Medulla oblongata (tissue), 1 donor: ENCODE measurements at regions not wholly inside any gene's neighbourhood (a gene's known extent, or its start where the extent isn't known, plus 50 kb on each side); places are given as distances from the start of the nearest gene placed in this dataset.
"Not testable (repeated sequence)": the region's sequence is repeated elsewhere in the genome, so short reads cannot be mapped to it uniquely, and the experiment has no call there.

Experiments
- DNase-seq: peaks from one replicate; pipeline ENCODE4 v3.0.0-alpha.2; 2015; ENCODE audit errors: extremely low spot score

- DNase-seq, result no peak
Observed at GRCh38 chr7:54252256-54253035, 289.7 kb upstream of the VSTM2A start.

DNA sequence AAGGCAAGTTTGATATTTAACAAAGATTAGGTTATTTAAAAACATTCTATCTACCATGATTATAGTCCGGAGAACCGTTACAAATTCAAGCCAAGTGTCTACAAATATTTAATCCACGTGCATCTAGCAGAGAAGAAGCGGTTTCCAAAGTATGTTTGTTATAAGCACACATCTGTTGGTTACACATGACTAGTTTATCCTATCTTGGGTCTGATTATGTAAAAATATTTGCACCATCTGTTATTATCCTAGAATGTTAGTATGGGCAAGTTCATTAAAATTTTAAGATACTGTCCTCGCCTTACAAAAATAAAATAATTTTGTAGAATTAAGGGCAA is 289.2 kb upstream of the VSTM2A start:
- DNase-seq, result no peak

GRCh38 chr7:54255242-54255641 is 286.9 kb upstream of the VSTM2A start:
- no peak for DNase-seq

- no peak for DNase-seq
Observed at GRCh38 chr7:54259185-54259584, 283.0 kb upstream of the VSTM2A start.

DNA sequence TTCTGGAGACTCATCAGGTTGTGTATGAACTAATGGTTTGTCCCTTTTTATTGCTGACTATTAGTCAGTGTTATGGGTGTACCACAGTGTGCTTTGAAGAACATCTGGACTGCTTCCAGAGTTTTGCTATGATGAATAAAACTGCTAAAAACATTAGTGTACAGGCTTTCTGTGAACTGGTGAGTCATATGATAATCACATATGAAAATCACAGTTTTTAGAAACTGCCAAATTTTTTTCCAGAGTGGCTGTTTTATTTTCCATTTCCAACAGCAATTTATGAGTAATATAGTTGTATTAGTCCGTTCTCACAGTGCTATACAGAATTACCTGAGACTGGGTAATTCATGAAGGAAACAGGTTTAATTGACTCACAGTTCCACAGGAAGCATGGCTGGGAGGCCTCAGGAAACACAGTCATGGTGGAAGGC is 281.2 kb upstream of the VSTM2A start:
- no peak for DNase-seq

GRCh38 chr7:54278847-54279246 is 263.3 kb upstream of the VSTM2A start:
- no peak for DNase-seq

DNA sequence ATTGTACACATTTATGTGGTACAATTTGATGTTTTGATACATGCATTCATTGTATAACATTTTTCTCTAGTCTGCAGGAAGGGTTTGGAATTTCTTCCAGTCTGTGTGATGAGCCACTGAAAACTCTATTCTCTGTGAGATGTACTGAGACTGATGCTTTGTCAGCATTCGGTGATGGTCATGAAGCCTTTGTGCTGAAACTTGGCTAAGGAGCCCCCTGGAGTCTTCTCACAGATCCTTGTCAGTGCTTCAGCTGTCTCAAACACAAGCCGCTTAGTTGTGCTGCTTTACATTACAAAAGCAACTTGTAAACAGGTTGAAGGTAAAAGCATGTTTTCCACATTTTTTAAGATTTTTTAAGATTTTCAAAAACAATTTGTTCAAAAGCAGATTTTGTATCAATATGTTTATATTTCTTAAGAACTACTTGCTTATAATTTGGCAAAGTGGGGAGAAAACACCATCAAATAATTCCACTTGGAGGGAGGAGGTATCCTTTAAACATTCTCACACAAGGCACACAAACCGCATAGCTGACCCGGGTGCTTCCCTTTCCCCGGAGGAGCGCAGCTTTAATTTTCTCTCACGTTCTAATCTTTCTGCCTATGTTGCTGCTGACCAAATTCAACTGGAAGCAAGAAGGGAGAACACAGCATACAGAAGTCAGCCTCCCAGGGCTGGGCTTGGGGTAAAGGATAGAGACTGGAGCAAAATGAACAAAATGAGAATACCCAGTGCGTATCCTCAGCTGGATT is 249.8 kb upstream of the VSTM2A start:
- peak; percentile 19 for DNase-seq

- DNase-seq, result no peak
Observed at GRCh38 chr7:54299426-54299825, 242.7 kb upstream of the VSTM2A start.

DNA sequence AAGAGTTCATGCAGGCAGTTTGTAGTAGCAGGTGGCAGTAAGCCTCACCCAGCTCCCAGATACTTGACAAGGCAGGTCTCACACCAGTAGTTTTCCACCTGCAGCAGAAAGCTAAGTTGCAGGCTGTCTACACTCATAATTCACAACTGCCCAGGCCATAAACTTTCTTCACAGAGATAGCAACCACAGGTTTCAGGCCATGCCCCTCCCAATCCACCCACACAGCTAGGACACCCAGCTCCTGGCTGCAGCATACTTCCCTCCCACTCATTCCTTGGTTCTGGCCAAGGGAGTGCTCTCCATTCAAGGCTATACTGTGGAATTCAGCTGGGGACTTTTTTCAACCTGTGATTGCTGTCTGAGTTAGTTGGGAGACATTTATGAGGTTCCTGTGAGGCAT is 226.2 kb upstream of the VSTM2A start:
- not testable (repeated sequence) for DNase-seq

DNA sequence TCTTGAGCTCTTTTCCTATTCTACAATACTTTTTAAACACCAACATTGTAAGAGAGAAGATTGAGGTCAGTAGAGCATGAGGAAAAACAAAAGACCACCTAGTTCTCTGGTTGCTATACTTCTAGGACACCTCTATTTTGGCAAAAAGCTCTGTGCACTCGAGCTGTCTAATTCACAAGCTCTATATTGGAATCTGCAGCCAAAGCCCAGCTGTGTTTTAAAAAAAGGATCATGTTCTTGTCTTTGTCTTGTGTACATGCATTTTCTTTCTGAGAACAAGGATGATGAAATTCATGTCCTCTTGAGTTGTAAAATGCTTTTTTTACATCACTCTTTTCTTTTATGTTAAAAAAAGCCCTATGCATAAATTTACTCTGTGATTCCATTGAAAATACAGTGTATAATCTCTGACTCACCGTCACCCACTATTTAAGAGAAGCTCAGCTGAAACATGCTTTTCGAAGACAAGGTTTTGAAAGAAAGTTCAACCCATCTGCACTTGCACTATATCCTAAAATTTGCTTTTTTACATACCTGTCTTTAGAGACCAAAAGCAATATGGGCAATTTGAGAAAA is 215.5 kb upstream of the VSTM2A start:
- no peak for DNase-seq

DNA sequence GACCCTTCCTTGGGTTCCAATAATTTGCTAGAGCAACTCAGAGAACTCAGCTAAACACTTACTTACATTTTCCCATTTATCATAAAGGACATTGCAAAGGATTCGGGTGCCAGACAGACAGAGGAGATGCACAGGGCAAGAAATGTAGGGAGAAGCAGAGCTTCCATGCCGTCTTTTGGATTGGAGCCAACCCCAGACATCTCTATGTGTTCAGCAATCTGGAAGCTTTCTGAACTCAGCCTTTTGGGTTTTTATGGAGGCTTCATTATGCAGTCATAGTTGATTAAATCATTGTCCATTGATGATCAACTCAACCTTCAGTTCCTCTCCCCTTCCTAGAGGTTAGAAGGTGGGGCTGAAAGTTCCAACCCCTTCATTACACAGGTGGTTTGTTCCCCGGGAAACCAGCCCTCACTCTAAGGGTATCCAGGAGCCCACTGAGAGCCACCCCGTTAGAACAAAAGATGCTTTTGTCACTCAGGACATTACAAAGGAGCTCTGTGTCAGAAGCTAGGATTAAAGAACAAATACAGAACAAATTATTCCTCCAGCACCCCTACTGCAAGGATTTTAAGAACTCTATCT is 211.9 kb upstream of the VSTM2A start:
- DNase-seq, result peak; percentile 75

DNA sequence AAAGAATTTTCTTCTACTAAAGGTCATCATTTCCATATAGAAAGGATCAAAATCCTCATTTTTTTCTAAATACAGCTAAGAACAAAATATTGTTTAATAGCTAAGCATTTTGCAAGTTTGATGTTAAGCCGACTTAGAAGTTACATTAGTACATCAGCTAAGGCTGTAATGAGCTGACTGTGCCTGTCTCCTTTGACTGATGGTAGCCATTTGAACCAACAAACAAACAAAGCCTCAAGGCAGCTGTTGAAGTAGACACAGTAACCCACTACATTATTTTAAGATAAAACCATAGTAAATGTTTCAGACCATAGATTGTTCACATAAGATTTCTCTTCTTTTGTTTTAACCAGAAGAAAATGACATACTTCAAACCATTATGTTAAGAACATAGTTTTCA is 210.9 kb upstream of the VSTM2A start:
- DNase-seq, result peak; percentile 50

GRCh38 chr7:54332301-54332700 is 209.9 kb upstream of the VSTM2A start:
- no peak for DNase-seq

- no peak for DNase-seq
Observed at GRCh38 chr7:54333952-54334351, 208.2 kb upstream of the VSTM2A start.

DNA sequence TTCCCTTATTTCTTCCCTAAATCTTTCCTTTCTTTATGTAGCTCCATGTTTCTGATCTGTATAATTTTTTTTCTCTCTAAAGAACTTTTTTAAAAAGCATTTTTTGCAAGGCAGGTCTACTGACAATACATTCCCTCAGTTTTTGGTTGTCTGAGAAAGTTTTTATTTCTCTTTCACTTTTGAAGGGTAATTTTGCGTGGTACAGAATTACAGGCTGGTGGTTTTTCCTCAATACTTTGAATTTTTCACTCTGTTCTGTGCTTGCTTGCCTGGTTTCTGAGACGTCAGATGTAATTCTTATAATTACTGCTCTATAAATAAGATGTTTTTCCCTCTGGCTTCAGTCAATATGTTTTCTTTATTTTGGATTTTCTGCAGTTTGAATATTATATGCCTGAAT is 205.4 kb upstream of the VSTM2A start:
- DNase-seq, result no peak

- no peak for DNase-seq
Observed at GRCh38 chr7:54337466-54337865, 204.7 kb upstream of the VSTM2A start.

DNA sequence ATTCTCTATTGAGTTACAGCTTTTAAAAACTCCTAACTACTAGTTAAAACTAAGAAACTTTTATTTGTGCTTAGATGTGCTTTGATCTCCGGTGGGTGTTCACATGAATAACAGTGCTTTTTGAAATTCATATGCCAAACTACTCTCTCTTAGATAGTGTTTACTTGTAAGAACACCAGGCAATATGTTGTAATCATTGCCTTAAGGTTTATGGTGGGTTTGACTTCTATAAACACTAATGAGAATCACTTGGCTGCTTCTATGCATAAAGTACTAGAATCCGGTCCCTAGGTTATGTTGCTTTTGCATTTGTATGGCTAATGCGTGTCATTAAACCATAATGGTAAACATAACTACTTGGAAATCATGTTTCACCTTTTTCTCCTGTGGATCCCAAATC is 203.9 kb upstream of the VSTM2A start:
- no peak for DNase-seq

DNA sequence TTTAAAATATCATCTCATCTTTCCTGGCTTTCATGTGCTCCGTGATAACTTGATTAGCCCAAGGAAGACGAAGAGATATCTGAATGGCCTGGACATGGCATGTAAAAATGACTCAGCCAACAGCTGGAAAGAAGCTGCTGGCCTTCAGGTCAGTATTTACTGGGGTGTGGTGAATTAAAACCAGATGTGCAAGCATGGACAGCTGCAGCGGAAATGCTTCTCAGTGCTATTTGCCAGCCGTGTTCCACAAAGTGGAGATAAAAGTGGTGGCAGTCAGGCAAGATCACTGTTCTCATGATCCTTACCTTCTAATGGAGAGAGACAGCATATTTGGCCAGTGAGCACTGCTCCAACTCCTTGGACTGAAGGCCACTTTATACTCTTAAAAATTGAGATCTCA is 203.1 kb upstream of the VSTM2A start:
- no peak for DNase-seq

DNA sequence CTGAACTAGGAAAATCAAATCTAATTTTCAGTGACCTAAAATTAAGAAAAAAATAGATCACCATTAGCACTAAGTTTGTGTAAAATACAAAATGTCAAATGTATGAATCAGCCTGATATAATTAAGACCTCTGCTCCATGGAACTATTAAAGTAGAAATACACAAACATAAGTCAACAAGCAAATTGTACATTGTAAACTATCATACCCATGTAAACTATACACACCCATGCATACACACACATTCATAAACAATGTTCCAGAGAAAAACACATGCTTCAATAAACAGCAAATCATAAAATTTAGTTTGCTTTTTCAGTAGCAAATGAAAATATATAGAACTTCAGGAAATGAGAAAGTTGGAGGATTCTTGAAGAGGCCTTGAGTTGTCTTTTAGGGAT is 199.7 kb upstream of the VSTM2A start:
- DNase-seq, result no peak

GRCh38 chr7:54343511-54343910 is 198.7 kb upstream of the VSTM2A start:
- no peak for DNase-seq

DNA sequence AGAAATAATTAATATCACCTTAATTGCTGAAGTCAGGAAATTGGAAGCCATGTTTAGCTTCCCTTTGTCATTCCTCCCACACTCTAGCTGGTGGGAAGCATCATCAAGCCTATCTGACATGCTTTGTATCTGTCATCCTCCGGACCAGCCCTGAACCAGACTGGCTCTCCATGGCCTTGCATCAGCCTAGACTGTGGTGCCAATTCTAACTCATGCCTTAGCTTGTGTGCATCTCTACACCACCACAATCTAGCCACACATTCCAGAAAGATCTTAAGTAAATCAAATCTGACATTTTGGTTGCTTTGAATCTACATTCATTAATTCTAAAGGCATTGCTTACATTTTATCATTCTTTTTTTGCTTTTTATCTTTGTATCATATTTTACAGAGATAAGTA is 196.4 kb upstream of the VSTM2A start:
- DNase-seq, result no peak

GRCh38 chr7:54349229-54349628 is 192.9 kb upstream of the VSTM2A start:
- no peak for DNase-seq

DNA sequence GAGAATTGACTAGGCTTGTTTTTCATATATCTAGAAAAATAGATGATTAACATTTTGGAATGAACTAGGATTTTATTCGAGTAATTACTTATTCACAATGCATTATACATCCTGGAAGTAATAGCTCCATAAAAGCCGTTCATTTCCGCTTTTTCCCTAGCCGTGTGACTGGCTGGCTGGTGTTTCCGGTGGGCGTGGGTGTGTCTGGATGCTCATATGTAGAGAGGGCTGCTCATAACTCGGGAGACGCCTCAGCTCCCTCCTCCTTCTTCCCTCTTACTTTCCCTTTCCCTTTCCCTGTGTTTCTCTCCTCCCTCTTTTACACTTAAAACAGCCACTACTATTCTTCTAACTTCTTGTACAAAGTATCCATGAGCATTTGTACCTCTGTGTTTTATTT is 187.7 kb upstream of the VSTM2A start:
- no peak for DNase-seq
